GM21515 (cell line): ENCODE measurements at regions not wholly inside any gene's neighbourhood (a gene's known extent, or its start where the extent isn't known, plus 50 kb on each side); places are given as distances from the start of the nearest gene placed in this dataset.
"Not testable (repeated sequence)": the region's sequence is repeated elsewhere in the genome, so short reads cannot be mapped to it uniquely, and the experiment has no call there.

Experiments
- ATAC-seq: cut with Tn5 transposase; IDR thresholded peaks from one replicate; pipeline ENCODE4 v1.9.1; 2021; ENCODE audit not compliant: unreplicated experiment

DNA sequence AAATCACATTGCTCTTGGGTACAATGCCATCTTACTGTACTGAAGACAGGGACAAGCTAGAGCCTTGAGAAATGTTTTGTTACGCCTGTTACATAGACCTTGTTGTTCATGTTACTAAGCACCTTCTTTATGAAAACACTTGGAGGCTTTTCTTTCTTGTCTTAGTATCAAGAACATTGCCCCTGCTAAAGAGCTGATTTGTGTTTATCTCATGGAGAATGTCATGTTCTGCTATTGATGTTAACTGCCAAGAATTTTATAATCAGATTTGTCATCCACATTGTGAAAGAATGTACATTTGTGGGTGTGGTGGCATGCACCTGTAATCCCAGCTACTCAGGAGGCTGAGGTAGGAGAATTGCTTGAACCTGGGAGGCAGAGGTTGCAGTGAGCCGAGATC, 431.3 kb upstream of the MDFIC2 start:
- no peak for ATAC-seq

DNA sequence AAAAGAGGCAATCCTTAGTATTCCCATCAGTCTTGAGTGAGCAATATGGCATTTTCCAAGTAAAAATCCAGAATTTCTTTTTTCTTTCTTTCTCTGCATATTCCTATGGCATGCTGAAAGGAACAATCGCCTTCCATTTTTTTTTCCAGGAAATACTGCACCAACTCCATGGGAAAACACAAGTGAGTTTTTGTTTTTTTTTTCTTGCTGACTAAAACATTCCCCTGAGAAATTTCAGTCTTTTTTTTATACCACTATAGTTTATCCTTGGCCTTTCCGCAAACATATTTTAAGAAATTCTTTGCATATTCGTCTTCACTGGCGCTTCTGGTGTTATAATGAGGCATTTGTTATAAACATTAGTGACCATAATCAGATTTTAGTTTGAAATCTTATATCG, 429.6 kb upstream of the MDFIC2 start:
- ATAC-seq, result no peak

DNA sequence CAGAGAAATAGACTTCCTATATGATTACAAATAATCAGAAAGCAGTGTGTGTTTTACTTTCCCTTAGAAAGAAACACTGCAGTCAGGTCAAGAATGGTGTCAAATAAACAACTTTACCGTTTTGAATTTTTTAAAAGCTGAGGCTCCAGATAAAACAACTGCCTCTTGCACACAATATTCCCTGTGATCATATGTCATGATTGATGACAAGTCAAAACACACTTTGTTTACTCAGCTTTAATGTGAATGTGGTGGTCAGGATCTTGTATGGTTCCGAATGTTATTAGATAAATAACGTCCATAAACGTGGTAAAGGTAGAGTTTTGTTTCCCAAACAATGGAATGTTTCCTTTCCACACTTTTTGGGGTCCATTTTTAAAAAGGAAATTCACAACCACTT, 428.4 kb upstream of the MDFIC2 start:
- no peak for ATAC-seq

DNA sequence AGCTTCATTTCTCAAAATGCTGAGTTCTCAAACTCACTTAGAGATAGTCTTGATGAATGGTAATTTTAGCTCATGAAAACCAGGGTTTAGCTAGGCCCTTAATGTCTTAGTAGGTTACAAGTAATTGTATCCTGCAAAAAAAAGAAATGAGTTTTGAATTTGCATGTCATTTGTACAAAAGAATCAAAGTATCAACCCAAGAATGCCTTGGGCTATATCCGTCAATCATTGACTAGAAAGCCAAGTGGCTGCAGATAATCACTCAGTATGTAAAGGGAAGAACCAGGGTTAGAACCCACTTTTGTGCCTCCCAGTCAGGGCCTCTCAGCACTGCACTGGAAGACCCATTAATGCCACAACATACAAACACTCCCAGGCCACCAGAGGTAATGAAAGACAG, 427.6 kb upstream of the MDFIC2 start:
- ATAC-seq, result no peak

DNA sequence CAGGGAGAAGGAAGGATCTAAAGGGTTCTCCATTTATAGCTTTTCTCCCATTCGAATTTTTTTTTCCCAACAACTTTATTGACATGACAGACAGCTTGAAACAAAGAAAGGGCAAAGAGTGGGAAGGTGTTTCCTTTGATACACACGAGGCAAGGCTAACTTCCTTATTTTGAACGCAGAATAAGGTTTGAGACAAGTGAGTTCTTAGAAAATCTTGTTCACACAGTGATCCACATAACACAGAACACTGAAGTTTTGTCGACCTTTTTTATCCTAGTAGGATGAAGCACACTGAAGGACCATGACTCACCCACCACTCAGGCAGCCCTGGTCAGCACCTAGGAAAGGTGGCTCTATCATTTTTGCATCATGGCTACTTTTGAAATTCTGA, 425.8 kb upstream of the MDFIC2 start:
- no peak for ATAC-seq

DNA sequence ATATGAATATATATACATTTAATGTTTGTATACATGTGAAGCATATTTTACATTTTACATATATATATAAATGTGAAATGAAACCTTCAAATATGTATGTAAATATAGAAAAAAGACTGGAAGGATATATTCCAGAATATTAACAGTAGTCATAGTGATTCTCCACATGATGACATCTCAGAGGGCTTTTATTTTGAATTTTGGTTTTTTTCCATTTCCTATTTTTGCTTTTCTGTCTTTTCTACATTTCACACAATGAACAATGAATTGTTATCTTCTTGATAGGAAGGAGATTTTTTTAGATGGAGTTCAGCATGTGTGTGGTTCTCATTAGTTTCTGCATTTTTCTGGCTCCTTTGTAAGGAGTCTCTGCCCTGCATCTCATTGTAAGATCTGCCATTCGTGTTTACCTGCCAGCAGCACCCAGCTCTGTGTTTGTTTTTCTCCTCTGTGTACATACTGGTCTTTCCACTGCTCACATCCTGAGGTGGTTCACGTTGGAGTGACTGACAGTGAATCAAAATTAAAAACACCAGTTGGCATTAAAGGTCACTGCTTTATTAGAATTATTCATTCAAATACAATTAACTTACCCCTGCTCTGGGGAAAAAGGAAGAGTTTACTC, 425.3 kb upstream of the MDFIC2 start:
- no peak for ATAC-seq

DNA sequence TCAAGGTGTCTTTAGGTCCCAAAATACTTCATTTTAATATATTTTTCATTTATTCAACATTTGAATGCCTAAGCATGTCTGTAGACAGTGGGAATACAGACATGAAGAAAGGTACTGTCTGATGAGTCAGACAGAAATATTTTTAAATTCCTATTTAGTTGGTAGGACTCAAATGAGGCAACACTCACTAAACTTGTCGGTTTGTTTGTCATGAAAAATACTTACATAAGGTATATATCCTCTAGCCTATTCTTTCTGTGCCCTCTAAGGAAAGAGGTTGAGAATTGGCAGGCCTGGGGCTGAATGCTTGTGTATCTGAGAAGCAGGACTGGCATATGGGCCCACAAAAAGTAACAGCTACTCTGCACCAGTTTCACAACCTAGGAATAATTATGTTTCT, 423.6 kb upstream of the MDFIC2 start:
- ATAC-seq, result no peak

DNA sequence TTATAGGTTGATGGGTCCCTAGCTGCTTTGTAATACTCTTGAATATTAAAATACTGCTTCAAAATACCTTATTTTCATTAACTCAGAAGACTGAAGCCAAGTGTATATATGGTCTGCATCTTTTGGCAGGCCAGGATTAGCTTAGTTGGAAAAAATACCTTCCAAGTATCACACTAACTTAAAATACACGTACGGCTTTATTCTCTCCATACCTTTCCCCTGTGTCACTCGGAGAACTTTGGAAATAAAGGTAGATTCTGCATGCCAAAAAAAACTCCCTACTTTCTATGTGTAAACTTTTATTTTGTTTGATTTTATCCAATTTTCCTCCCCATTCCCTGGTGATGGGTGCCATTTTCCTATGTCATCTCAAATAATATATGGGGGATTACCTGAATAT, 422.3 kb upstream of the MDFIC2 start:
- ATAC-seq, result no peak

DNA sequence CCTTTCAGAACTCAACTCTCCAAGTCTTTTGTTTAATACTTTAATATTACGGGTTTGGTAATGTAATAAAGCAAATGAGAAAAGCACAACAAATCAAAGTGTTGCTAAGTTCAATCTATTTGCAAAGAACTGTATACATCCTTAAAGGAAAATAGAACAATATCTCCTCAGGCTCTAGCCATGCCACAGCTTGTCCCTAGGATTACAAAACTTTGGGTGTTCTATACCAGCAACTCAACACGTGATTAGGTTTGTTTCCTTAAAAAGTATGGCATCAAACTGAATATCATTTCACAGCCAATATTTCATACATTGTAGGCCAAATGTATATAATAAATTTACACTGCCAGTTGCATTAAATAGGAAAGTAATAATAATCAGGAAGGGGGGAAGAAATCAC, 418.6 kb upstream of the MDFIC2 start:
- no peak for ATAC-seq

DNA sequence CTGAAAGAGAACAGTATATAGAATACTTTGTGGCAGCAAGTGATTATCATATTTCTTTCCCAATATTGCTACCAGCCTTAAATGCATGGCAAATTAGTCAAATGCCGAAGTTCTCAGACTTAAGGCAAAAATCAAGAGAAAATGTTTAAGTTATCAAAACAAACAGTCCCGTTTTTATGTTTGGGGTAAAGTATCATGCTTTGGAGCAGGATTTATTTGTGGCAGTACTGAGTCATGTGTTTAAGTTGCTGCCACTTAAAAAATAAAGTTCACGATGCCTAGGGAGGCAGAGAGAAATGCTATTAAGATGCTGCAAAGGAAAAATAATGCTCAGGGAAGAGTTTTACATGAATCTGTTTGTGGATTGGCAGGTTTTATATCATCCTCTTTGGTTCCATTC, 417.4 kb upstream of the MDFIC2 start:
- ATAC-seq, result no peak

DNA sequence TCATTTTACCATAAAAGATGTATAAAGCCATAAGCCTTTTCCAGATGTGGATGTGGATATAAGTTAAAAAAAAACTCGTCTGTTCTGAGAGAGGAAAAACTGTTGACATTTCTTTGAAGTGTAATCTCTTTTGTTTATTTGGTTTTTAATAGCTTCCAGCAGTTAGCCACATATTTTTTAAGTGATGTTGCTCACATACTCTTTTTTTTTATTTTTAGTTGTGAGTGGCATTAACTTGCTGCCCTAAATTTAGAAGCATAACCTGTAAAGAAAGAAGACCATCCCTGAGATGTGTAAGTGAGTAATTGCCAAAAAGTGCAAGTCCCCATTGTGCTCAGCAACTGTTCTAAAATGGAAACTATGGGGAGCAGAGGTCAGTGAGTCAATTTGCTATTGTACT, 415.9 kb upstream of the MDFIC2 start:
- no peak for ATAC-seq

DNA sequence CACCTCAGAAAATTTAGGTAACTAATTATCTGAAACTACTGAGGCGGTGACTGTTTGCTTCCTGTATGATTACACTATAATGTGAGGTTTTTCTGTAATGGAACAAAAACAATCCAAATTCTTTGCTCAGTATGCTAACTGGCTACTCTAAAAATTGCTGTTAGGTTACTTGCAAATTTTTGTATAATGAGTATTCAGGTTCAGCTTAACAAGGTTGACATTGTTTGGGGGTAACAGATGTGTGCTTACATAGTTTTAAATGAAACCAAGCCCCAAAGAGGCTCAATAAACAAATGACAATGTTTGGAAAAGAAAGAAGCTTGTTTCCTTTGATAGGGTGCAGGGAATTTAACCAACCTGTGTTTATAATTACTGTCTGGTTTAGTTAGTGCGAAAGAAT, 414.5 kb upstream of the MDFIC2 start:
- ATAC-seq, result no peak

DNA sequence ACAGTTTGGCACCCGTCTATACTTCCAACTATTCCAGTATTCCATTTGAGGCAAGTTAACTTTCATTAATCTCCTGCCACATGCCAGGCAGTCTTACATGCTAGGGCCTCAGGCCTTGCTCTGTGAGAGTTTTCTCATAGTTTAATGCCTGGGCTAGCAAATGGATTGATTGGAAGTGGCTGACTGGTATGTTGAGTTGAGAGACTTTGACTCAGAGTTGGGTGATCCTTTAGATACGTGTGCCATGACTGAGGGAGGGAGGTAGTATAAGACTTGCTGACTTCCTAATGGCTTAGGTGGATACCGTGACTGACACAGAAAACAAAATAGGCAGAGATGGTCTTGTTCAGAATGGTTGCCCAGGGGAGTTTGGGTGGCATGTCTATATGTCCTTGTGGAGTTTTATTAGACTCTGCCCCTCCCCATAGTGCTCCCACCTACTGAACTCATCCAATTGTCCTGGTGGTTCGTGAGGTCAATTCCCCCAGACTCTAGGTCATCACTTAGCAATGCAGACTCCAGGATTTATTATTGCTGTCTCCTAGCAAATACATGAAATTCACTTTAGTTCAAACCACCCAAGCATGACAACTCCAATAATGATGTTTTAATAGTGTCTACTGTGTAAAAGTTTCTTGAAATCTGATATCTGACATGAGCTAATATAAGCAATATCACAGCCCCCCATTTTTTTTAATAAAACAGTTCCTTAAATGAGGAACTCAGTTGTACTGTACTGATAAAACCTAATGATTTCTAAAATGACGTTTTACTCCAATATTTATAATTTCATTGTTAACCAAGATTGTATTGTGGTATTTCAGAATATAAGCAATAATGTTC, 413.9 kb upstream of the MDFIC2 start:
- ATAC-seq, result no peak

DNA sequence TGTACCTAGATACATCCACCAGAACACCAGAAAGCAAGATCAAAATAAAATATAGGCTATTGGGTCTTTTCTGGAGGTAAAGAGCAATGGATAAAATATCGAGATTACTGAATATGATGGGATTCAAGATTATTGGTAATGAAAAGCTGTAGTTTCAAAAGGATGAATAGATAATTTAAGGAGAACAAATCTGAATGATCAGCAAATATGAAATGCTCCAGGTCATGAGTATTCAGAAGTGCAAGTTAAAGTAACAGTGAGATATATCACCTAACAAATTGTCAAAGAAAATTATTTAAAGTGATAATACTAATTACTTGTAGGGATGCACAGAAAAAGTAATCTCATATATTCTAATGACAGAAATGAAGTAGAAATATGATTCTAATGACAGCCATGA, 409.6 kb upstream of the MDFIC2 start:
- ATAC-seq, result no peak

DNA sequence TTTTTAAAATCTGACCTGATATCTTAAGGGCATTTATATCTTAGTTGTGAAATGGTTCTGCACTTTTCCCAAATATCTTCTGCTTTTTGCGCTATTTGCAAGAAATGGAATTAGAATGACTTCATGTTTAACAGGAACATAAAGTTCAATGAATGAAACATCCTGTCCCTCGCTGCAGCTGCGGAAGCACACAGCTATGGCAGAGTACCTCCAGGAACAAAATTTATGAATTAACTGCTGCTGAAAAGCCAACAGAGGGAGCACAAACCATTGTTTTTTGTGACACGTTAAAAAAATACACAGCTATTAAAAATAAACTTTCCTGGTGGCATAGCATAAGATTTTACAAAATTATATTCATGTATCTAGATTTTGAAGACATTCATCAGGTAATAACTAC, 404.4 kb upstream of the MDFIC2 start:
- ATAC-seq, result no peak

DNA sequence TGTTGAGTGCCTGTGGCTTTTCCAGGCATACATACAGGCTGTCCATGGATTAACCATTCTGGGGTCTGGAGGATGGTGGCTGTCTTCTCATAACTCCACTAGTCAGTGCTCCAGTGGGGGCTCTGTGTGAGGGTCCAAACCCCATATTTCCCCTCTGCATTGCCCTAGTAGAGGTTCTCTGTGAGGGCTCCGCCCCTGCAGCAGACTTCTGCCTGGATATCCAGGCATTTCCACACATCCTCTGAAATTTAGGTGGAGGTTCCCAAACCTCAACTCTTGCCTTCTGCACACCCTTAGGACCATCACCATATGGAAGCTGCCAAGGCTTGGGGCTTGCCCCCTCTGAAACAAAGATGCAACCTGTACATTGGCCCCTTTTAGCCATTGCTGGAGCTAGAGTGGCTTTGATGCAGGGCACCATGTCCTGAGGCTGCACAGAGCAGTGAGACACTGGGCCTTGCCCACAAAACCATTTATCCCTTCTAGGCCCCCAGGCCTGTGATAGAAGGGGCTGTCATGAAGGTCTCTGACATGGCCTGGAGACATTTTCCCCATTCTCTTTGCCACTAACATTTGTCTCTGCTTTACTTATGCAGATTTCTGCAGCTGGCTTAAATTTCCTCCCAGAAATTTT, 400.1 kb upstream of the MDFIC2 start:
- no peak for ATAC-seq

DNA sequence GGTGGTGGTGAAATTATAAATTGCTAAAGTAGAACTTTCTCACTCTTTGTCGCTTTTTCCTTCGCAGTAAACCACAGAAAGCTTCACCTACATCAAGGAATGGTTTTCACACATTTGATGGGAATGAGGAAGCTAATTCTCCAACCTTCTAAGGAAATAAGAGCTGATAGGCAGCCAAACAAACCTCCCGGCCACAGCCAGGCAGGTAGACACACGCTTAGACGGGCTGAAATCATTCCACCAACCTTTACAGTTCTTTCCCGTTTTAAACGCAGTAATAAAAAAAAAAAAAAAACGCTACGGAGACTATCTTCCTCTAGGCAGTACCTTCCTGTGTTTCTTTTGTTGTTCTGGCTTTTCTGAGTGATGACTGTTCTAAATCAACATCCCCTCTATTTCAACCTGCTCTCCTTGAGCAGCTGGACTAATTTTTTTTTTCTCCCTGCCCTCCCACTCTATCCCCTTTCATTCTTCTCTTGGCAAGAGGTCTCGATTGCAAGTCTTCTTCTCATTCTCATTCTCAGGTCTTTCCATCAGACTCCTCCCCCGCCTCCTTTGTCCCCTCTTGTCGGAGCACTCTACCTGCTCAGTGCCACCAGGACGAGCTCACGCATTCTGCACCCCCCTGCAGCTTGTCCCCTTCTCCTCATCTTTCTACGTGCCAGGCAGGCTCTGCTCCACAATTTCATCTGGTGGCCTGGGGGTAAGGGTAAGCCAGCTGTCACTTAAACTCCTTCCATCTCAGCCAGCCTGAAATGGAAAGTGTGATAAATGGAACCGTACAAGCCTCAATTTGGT, 391.1 kb upstream of the MDFIC2 start:
- no peak for ATAC-seq

DNA sequence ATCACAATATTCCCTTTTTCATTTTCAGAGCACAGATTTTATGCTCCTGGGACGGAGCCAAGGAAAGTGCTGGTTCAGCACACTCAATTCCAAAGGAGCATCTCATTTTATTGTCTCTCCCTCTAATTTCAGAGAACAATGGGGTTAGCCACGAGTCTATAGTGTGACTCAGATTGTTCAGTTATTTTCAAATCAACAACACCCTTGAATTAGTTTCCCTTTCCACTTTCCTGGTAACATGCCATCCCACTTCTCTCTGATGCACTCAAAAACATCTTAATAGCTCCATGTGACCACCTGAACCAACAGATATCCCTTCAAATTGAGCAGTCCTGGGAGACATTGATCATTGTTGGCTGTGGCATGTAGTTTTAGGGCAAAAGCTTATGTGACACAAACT, 389.7 kb upstream of the MDFIC2 start:
- ATAC-seq, result no peak

DNA sequence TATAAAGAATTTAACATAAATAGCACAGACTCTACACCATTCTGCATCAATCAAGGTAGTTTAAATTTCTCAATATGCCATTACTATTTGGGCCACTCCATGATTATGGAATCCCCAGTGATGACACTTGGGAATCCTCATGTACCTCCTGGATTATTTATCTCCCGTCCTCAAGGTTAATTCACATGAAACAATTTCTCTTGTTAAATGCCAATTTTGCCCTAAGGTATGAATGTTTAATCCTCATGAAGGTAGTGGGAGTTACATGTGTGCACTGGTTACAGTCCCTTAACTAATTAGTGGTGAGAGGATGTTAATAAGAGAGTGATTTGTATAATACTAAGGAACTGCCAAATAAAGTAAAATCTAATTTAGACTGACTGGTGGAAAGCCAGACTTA, 372.3 kb upstream of the MDFIC2 start:
- ATAC-seq, result no peak

DNA sequence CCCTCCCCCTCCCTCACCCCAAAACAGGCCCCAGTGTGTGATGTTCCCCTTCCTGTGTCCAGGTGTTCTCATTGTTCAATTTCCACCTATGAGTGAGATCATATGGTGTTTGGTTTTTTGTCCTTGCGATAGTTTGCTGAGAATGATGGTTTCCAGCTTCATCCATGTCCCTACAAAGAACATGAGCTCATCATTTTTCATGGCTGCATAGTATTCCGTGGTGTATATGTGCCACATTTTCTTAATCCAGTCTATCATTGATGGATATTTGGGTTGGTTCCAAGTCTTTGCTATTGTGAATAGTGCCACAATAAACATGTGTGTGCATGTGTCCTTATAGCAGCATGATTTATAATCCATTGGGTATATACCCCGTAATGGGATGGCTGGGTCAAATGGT, 363.4 kb upstream of the MDFIC2 start:
- not testable (repeated sequence) for ATAC-seq

DNA sequence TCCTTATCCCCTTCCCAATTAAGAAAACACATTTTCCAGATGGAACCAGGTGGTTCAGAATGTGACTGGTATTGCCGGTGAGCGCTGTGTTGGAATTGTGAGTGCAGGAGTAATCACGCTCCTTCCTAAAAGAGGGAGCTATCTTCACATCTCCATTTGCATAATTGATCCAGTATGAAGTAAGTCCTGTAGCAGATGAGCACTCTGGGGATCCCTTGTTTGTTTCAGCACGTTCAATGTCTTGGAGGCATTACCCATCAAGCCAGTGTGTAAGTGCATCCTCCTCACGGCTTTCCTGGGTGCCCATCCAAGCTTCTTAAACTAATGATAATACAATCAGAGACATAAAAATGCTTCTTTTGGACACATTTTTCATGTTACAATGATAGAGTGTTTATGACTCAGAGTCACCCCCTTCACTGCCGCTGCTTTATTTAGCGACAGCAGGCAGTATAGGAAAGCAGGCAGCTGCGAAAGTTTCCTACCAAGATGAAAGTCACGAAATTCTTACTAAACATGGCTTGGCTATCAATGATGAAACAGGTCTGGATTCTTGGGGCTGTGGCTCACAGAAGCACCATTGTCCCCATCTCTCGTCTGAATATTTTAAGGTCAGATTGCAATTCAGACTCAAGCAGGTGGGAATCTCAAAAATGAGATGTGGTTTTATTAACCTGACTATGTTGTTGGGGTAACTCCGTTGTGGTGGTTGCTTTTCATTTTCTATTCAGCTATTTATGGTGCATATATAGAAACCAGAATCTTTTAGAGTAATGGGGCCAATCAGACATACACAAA, 346.3 kb upstream of the MDFIC2 start:
- ATAC-seq, result no peak
